SK-N-SH (cell line): ENCODE measurements at regions not wholly inside any gene's neighbourhood (a gene's known extent, or its start where the extent isn't known, plus 50 kb on each side); places are given as distances from the start of the nearest gene placed in this dataset.

Experiments
- CTCF ChIA-PET: fragments of 300-600, 350-600 bp; formaldehyde crosslinking; extraction: SDS; loops from one replicate; lab custom pipeline; 2021; lab: Yijun Ruan, JAX
- POLR2A ChIA-PET: fragments of 350-600 bp; sonication (Branson Sonifier 250); formaldehyde crosslinking; extraction: SDS; loops from one replicate; lab custom pipeline; 2020; ENCODE audit warnings: antibody characterized with exemption, inconsistent platforms; lab: Yijun Ruan, JAX
- DNase-seq: peaks from one replicate; pipeline ENCODE4 v3.0.0; 2012
- H2AFZ ChIP-seq: fragments of 200-600 bp; sonication (generic); 2 replicates; pipeline ENCODE4 v1.8.1; 2016; ENCODE audit warnings: antibody characterized with exemption, mild to moderate bottlenecking, low read depth
- H3F3A ChIP-seq: fragments of 200-600 bp; sonication (generic); replicated peaks from 2 replicates; pipeline ENCODE3; 2016; ENCODE audit warnings: antibody characterized with exemption, mild to moderate bottlenecking; ENCODE audit not compliant: insufficient read depth
- H3K27ac ChIP-seq, 2 experiments: fragments of 200-500 bp in 1 of 2; fragments of 200-600 bp in 1 of 2; sonication (Bioruptor generic) in 1 of 2; sonication (generic), shearing (Covaris generic) in 1 of 2; 2 replicates each; pipeline versions ENCODE4 v1.5.1 to v1.6.1; 2014 to 2016; ENCODE audit warnings: low read depth in 2 of 2, inconsistent platforms in 1 of 2, low read length in 1 of 2, mild to moderate bottlenecking in 1 of 2, mixed read lengths in 1 of 2
- H3K27me3 ChIP-seq: fragments of 200-600 bp; sonication (generic), shearing (Covaris generic); 2 replicates; pipeline ENCODE4 v1.6.1; 2016; ENCODE audit warnings: mixed run types; ENCODE audit not compliant: insufficient read depth
- H3K36me3 ChIP-seq, 2 experiments: fragments of 200-500 bp in 1 of 2; fragments of 200-600 bp in 1 of 2; sonication (Bioruptor generic) in 1 of 2; sonication (generic) in 1 of 2; replicated peaks in 1 of 2; 2 replicates each; pipeline versions ENCODE3 to v1.5.1; 2014 to 2016; ENCODE audit warnings: low read length in 1 of 2, mild to moderate bottlenecking in 1 of 2; ENCODE audit not compliant: insufficient read depth in 2 of 2, control insufficient read depth in 1 of 2
- H3K4me1 ChIP-seq, 2 experiments: fragments of 200-500 bp in 1 of 2; fragments of 200-600 bp in 1 of 2; sonication (Bioruptor generic) in 1 of 2; sonication (generic), shearing (Covaris generic) in 1 of 2; 2 replicates each; pipeline versions ENCODE4 v1.5.1 to v1.6.1; 2014 to 2016; ENCODE audit warnings: low read depth in 1 of 2, low read length in 1 of 2, mixed run types in 1 of 2; ENCODE audit not compliant: insufficient read depth in 2 of 2, control insufficient read depth in 1 of 2
- H3K4me2 ChIP-seq: fragments of 200-600 bp; sonication (generic), shearing (Covaris generic); 2 replicates; pipeline ENCODE4 v1.6.1; 2017; ENCODE audit warnings: mixed run types
- H3K4me3 ChIP-seq, 2 experiments: fragments of 200-500 bp in 1 of 2; fragments of 200-600 bp in 1 of 2; sonication (Bioruptor generic) in 1 of 2; sonication (generic), shearing (Covaris generic) in 1 of 2; 2 replicates each; pipeline versions ENCODE4 v1.5.1 to v1.8.1; 2014 to 2016; ENCODE audit warnings: low read depth in 2 of 2, inconsistent platforms in 1 of 2, low read length in 1 of 2, mild to moderate bottlenecking in 1 of 2, mixed read lengths in 1 of 2, moderate library complexity in 1 of 2
- H3K79me2 ChIP-seq: fragments of 200-600 bp; sonication (generic); 2 replicates; pipeline ENCODE4 v1.8.1; 2017; ENCODE audit warnings: mild to moderate bottlenecking; ENCODE audit not compliant: insufficient read depth
- H3K9ac ChIP-seq: fragments of 200-600 bp; sonication (generic); 2 replicates; pipeline ENCODE4 v1.6.1; 2017; ENCODE audit warnings: mixed run types
- H3K9me2 ChIP-seq: fragments of 200-600 bp; sonication (generic); 2 replicates; pipeline ENCODE4 v1.6.1; 2017; ENCODE audit warnings: mixed run types
- H3K9me3 ChIP-seq: fragments of 200-600 bp; sonication (generic); 2 replicates; pipeline ENCODE4 v1.6.1; 2017; ENCODE audit warnings: mixed run types, mild to moderate bottlenecking, moderate library complexity
- H4K20me1 ChIP-seq: fragments of 200-600 bp; sonication (generic); 2 replicates; pipeline ENCODE4 v1.6.1; 2017; ENCODE audit warnings: mild to moderate bottlenecking, mixed run types; ENCODE audit not compliant: insufficient read depth
- CHD2 ChIP-seq: fragments of 150-350 bp; IDR thresholded peaks from 2 replicates; pipeline ENCODE4 v1.6.1; 2018; ENCODE audit warnings: low read length; ENCODE audit not compliant: partially characterized antibody
- ELF1 ChIP-seq: IDR thresholded peaks from 2 replicates; pipeline ENCODE4 v1.4.0; 2012
- EZH2phosphoT487 ChIP-seq: fragments of 200-600 bp; sonication (generic); IDR thresholded peaks from 2 replicates; pipeline ENCODE4 v1.6.1; 2017; ENCODE audit warnings: low read depth, mixed run types, mild to moderate bottlenecking, antibody characterized with exemption, moderate library complexity, borderline replicate concordance
- FOSL2 ChIP-seq: IDR thresholded peaks from 2 replicates; pipeline ENCODE4 v1.4.0; 2012; ENCODE audit warnings: low read depth, mild to moderate bottlenecking, moderate library complexity, borderline replicate concordance
- FOXJ3 ChIP-seq: sonication (generic); formaldehyde crosslinking; IDR thresholded peaks from 2 replicates; pipeline ENCODE4 v1.5.1; 2020; ENCODE audit warnings: mild to moderate bottlenecking, missing genetic modification reagents
- FOXM1 ChIP-seq: IDR thresholded peaks from 2 replicates; pipeline ENCODE4 v1.4.0; 2012; ENCODE audit warnings: low read depth, mild to moderate bottlenecking
- JUND ChIP-seq: IDR thresholded peaks from 2 replicates; pipeline ENCODE4 v1.4.0; 2012
- NFIC ChIP-seq: IDR thresholded peaks from 2 replicates; pipeline ENCODE4 v1.4.0; 2012; ENCODE audit warnings: borderline replicate concordance
- PBX3 ChIP-seq: IDR thresholded peaks from 2 replicates; pipeline ENCODE4; 2012
- POLR2AphosphoS5 ChIP-seq: IDR thresholded peaks from 2 replicates; pipeline ENCODE4 v1.6.1; 2012; ENCODE audit warnings: low read depth, low read length
- RAD21 ChIP-seq: IDR thresholded peaks from 2 replicates; pipeline ENCODE4 v1.6.1; 2012; ENCODE audit warnings: mild to moderate bottlenecking, low read length
- REST ChIP-seq: IDR thresholded peaks from 2 replicates; pipeline ENCODE4 v1.6.1; 2012; ENCODE audit warnings: mild to moderate bottlenecking, low read depth, low read length, moderate library complexity
- SIN3A ChIP-seq: IDR thresholded peaks from 2 replicates; pipeline ENCODE4 v1.6.1; 2012; ENCODE audit warnings: low read depth, mild to moderate bottlenecking, low read length, moderate library complexity, borderline replicate concordance
- TEAD4 ChIP-seq: IDR thresholded peaks from 2 replicates; pipeline ENCODE4 v1.4.0; 2012; ENCODE audit warnings: mild to moderate bottlenecking, borderline replicate concordance; ENCODE audit not compliant: insufficient read depth
- USF2 ChIP-seq: fragments of 150-350 bp; IDR thresholded peaks from 2 replicates; pipeline ENCODE4 v1.6.1; 2017; ENCODE audit warnings: antibody characterized with exemption, low read length, low read depth, borderline replicate concordance
- YY1 ChIP-seq: IDR thresholded peaks from 2 replicates; pipeline ENCODE4 v1.4.0; 2012; ENCODE audit warnings: low read depth, mild to moderate bottlenecking
- ZBTB33 ChIP-seq: IDR thresholded peaks from 2 replicates; pipeline ENCODE4 v1.4.0; 2012; ENCODE audit warnings: low read depth, borderline replicate concordance
- WGBS: methylation state at CpG from one replicate; pipeline ENCODE4 v1.1.6; 2017; ENCODE audit warnings: low lambda C conversion rate; 5-methylcytosine and 5-hydroxymethylcytosine counted together

- H4K20me1 ChIP-seq: no peaks in the 10 kb centered on the region
- H3K27ac ChIP-seq: no peak overlapping the region
- no peaks in the 10 kb centered on the region for H3K36me3 ChIP-seq
- H3K79me2 ChIP-seq: no peaks in the 10 kb centered on the region
- H3K4me3 ChIP-seq: no peak overlapping the region
- DNase-seq: no peak
- H3K9me3 ChIP-seq: no peaks in the 10 kb centered on the region
- TF ChIP-seq FOXJ3 (CRISPR knock-in tag) (no peak), EZH2phosphoT487 (no peak), PBX3 (no peak), ELF1 (no peak), FOXM1 (no peak), CHD2 (no peak), FOSL2 (no peak), YY1 (no peak), JUND (no peak), RAD21 (no peak), USF2 (no peak), REST (no peak), POLR2AphosphoS5 (no peak)
- H3K9me2 ChIP-seq: no peaks in the 10 kb centered on the region
- ChIA-PET POLR2A (no interaction called here), CTCF (interaction anchor here (0.6 kb wide), 1 partner anchor 42 kb away, joined by 3 read pairs; no protein-coding TSS in a partner anchor)
- H3F3A ChIP-seq: no peaks in the 10 kb centered on the region
- H2AFZ ChIP-seq: no peak overlapping the region; the same call in 1 of the 2 replicates
- H3K27me3 ChIP-seq: no peaks in the 10 kb centered on the region
- 34% methylated on average over 3 of the region's 3 CpGs for WGBS
- no peak overlapping the region for H3K9ac ChIP-seq
- H3K4me2 ChIP-seq: no peak overlapping the region
- H3K4me1 ChIP-seq: peaks cover 0 to 5% of the 10 kb centered on the region in 2 experiments; a peak in 1 of 4 replicates
Measured at GRCh38 chr6:145241039-145241438, 494.3 kb downstream of the EPM2A start.

GRCh38 chr6:145241721-145242120, 493.6 kb downstream of the EPM2A start:
- H3K4me1 ChIP-seq: peaks cover 0 to 5% of the 10 kb centered on the region in 2 experiments; a peak in 1 of 4 replicates
- POLR2A ChIA-PET: no interaction called here
- no peaks in the 10 kb centered on the region for H3K9me2 ChIP-seq
- H3K4me3 ChIP-seq: no peak overlapping the region
- no peaks in the 10 kb centered on the region for H3K79me2 ChIP-seq
- no peaks in the 10 kb centered on the region for H3K36me3 ChIP-seq
- CTCF ChIA-PET: interaction anchor here (1.0 kb wide), 1 partner anchor 10 kb away, joined by 3 read pairs; no protein-coding TSS in a partner anchor
- no peaks in the 10 kb centered on the region for H4K20me1 ChIP-seq
- no peak overlapping the region for H2AFZ ChIP-seq
- H3K27ac ChIP-seq: no peak overlapping the region
- no peaks in the 10 kb centered on the region for H3K27me3 ChIP-seq
- TF ChIP-seq ELF1 (no peak), NFIC (no peak), SIN3A (no peak), ZBTB33 (no peak), TEAD4 (no peak)
- H3K9me3 ChIP-seq: no peaks in the 10 kb centered on the region
- no peaks in the 10 kb centered on the region for H3F3A ChIP-seq
- no peak overlapping the region for H3K4me2 ChIP-seq
- no peak for DNase-seq
- no peak overlapping the region for H3K9ac ChIP-seq
- WGBS: 29% methylated on average over 3 of the region's 3 CpGs
